ENCODE measurements at regions not wholly inside any gene's neighbourhood (a gene's known extent, or its start where the extent isn't known, plus 50 kb on each side); places are given as distances from the start of the nearest gene placed in this dataset.

GRCh38 chr17:71313866-71314265, 807.0 kb upstream of the SOX9 start:
- TF ChIP-seq POLR2A (IDR thresholded peaks at IDR 0.05; ENCODE audit: low read depth, low read length): no peak
- TF ChIP-seq TAF1 (IDR thresholded peaks at IDR 0.05; ENCODE audit: borderline replicate concordance, low read depth, low read length): no peak
- no peak for TF ChIP-seq POLR2AphosphoS5 (IDR thresholded peaks at IDR 0.05; ENCODE audit: low read depth, low read length)
